ENCODE measurements at regions not wholly inside any gene's neighbourhood (a gene's known extent, or its start where the extent isn't known, plus 50 kb on each side); places are given as distances from the start of the nearest gene placed in this dataset.

- DNase-seq = no peak
- ATAC-seq = no peak
Measured at GRCh38 chr3:161555320-161555719, 58.7 kb downstream of the OTOL1 start.

- no peak for ATAC-seq
- no peak for DNase-seq
Measured at GRCh38 chr3:161556533-161556932, 59.9 kb downstream of the OTOL1 start.

GRCh38 chr3:161556941-161557340, 60.3 kb downstream of the OTOL1 start:
- ATAC-seq = no peak
- DNase-seq = no peak

GRCh38 chr3:161557445-161558150, 61.0 kb downstream of the OTOL1 start:
- no peak for DNase-seq
- no peak for ATAC-seq

- DNase-seq (no peak), ATAC-seq (no peak)
Measured at GRCh38 chr3:161558236-161558635, 61.6 kb downstream of the OTOL1 start.

- ATAC-seq = no peak
- no peak for DNase-seq
Measured at GRCh38 chr3:161559177-161559998, 62.8 kb downstream of the OTOL1 start.

GRCh38 chr3:161560008-161560637, 63.5 kb downstream of the OTOL1 start:
- DNase-seq (no peak), ATAC-seq (no peak)

- ATAC-seq = no peak
- DNase-seq = no peak
Measured at GRCh38 chr3:161567577-161568361, 71.2 kb downstream of the OTOL1 start.

GRCh38 chr3:161568671-161569070, 72.1 kb downstream of the OTOL1 start:
- DNase-seq = no peak
- no peak for ATAC-seq

- no peak for DNase-seq
Measured at GRCh38 chr3:161571951-161572350, 75.3 kb downstream of the OTOL1 start.

GRCh38 chr3:161573136-161573535, 76.5 kb downstream of the OTOL1 start:
- no peak for DNase-seq

More at GRCh38 chr3:161571951-161572350, 75.3 kb downstream of the OTOL1 start:
- no peak for ATAC-seq

GRCh38 chr3:161575901-161576300, 79.3 kb downstream of the OTOL1 start:
- ATAC-seq = no peak
- DNase-seq = no peak

More at GRCh38 chr3:161573136-161573535, 76.5 kb downstream of the OTOL1 start:
- ATAC-seq = no peak

GRCh38 chr3:161576311-161576710, 79.7 kb downstream of the OTOL1 start:
- ATAC-seq = no peak
- no peak for DNase-seq

GRCh38 chr3:161576714-161577510, 80.3 kb downstream of the OTOL1 start:
- no peak for DNase-seq
- ATAC-seq = no peak

- ATAC-seq = no peak
- no peak for DNase-seq
Measured at GRCh38 chr3:161577662-161578061, 81.1 kb downstream of the OTOL1 start.

- no peak for ATAC-seq
- DNase-seq = no peak
Measured at GRCh38 chr3:161579395-161580126, 83.0 kb downstream of the OTOL1 start.

GRCh38 chr3:161585922-161586321, 89.3 kb downstream of the OTOL1 start:
- DNase-seq (no peak), ATAC-seq (no peak)

GRCh38 chr3:161586556-161587235, 90.1 kb downstream of the OTOL1 start:
- ATAC-seq = no peak
- no peak for DNase-seq

GRCh38 chr3:161598639-161599038, 102.0 kb downstream of the OTOL1 start:
- no peak for ATAC-seq

GRCh38 chr3:161599697-161600096, 103.1 kb downstream of the OTOL1 start:
- ATAC-seq = no peak
- no peak for DNase-seq

More at GRCh38 chr3:161598639-161599038, 102.0 kb downstream of the OTOL1 start:
- no peak for DNase-seq

Data from stimulated activated naive CD8-positive, alpha-beta T cell treated with anti-CD3 and anti-CD28 coated beads, Interleukin-15, Interleukin-2, amounts not matched to agents 100 U/mL and 50 U/mL, for 24 hours (primary cell).